Adrenal gland (tissue), 5 donors: ENCODE measurements at regions not wholly inside any gene's neighbourhood (a gene's known extent, or its start where the extent isn't known, plus 50 kb on each side); places are given as distances from the start of the nearest gene placed in this dataset.

Source experiments
- CTCF ChIP-seq, 6 experiments: fragments of 450-650 bp in 4 of 6; fragments of 200-600 bp in 2 of 6; sonication (generic) in 1 of 6; IDR thresholded peaks; 1 replicate in 5 of 6; 2 replicates in 1 of 6; pipeline versions ENCODE4 v1.5.1 to v1.8.0; 2016 to 2021; ENCODE audit warnings: antibody characterized with exemption in 6 of 6, mild to moderate bottlenecking in 2 of 6, moderate library complexity in 1 of 6
- POLR2A ChIP-seq, 2 donors: fragments of 450-650 bp; IDR thresholded peaks; one replicate each; pipeline ENCODE4 v1.6.1; 2017; ENCODE audit warnings: antibody characterized with exemption in 2 of 2, mild to moderate bottlenecking in 2 of 2, moderate library complexity in 1 of 2
- donor health status: DM: no; HTN: no; CAD: no.

GRCh38 chr18:10050956-10051355, 137.1 kb downstream of the VAPA start:
- TF ChIP-seq CTCF (IDR thresholded peaks at IDR 0.05) (no peak), POLR2A (IDR thresholded peaks at IDR 0.05) (no peak)
